CD4-positive, alpha-beta T cell treated with Interleukin-15 for 4 hours (primary cell): ENCODE measurements at regions not wholly inside any gene's neighbourhood (a gene's known extent, or its start where the extent isn't known, plus 50 kb on each side); places are given as distances from the start of the nearest gene placed in this dataset.

Experiments
- DNase-seq: peaks from one replicate; pipeline ENCODE4 v3.0.0-alpha.2; 2020; ENCODE audit warnings: low spot score

DNA sequence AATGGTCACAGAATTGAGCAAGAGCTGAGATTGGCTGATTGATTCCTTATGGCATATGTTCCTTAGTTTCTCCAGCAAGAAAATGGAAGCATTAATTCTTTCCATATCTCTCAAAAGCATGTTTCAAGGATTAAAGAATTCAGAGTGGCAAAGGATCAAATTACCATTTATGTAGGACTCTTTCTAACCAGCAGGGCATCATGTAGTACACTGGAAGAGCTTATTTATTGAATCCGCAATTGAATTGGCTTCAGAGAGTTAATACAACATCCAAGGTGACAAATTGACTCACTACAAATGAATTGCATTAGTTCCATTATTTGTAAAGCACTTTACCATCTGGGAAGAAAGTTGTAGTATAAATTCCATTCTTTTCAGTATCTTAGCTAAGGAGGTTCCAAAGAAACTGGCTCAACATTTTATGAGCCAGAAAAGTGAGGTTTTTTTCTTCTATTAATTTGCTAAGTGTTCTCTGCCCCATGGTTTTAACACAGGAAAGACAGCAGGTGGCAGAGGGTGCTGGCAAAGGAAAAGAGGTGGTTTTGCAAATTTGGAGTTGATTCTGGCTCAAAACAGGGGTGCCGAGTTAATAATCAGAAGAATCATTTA is 409.9 kb downstream of the MTX2 start:
- no peak for DNase-seq

DNA sequence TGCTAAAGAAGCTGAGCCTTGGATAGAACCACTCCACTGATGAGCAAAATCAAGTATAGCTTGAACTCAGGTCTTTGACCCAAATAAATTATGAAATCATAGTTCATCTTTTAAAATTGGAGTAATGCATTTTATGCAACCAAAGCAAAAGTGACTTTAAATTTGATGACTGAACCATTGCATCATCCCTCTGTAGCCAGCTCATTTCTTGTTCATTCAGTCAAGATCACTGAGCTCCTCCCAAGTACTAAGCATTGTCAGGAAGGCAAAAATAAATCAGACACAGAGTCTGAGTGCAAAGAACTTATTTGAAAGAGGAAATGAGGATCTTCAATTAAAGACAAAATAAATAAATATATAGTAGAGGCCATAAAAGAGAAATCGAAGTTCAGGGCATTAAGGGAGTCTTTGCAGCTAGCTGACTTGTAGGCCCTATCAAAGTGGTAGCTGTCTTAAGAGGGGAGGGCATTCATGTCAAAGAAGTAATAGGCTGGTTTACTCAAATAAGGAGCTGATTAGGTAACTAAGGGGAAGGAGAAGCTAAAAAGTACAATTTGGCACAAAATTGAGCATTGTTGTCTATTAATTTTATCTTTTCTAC is 411.8 kb downstream of the MTX2 start:
- no peak for DNase-seq

- no peak for DNase-seq
Measured at GRCh38 chr2:176681584-176682115, 412.4 kb downstream of the MTX2 start.

GRCh38 chr2:176682278-176682677 is 413.0 kb downstream of the MTX2 start:
- DNase-seq = no peak

GRCh38 chr2:176683618-176684111 is 414.4 kb downstream of the MTX2 start:
- DNase-seq = no peak

- no peak for DNase-seq
Measured at GRCh38 chr2:176685908-176686307, 416.7 kb downstream of the MTX2 start.

- no peak for DNase-seq
Measured at GRCh38 chr2:176686328-176686727, 417.1 kb downstream of the MTX2 start.

- no peak for DNase-seq
Measured at GRCh38 chr2:176687342-176687741, 418.1 kb downstream of the MTX2 start.

- no peak for DNase-seq
Measured at GRCh38 chr2:176687944-176688343, 418.7 kb downstream of the MTX2 start.

DNA sequence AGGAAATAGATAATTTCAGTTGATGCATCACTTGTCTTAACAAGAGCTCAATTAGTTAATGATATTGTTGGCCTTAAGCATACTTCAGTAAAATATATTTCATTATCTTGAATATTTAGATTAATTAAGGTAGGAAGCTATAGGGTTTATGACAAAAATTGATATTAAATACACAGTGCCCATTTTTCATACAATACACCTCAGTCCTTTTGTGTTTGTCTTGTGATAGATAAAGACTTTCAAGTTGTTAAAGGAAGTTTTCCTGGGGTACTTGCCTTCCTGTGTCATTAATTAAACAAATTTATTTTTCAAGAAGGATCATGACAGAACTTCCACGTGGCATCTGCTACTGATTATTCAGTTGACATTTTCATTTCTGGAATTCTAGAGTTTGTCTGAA is 420.5 kb downstream of the MTX2 start:
- no peak for DNase-seq

GRCh38 chr2:176691471-176691870 is 422.2 kb downstream of the MTX2 start:
- DNase-seq = no peak

- no peak for DNase-seq
Measured at GRCh38 chr2:176692533-176692932, 423.3 kb downstream of the MTX2 start.

GRCh38 chr2:176699098-176699497 is 429.9 kb downstream of the MTX2 start:
- DNase-seq = no peak

GRCh38 chr2:176699644-176700043 is 430.4 kb downstream of the MTX2 start:
- DNase-seq = no peak

- DNase-seq = no peak
Measured at GRCh38 chr2:176702131-176702530, 432.9 kb downstream of the MTX2 start.

DNA sequence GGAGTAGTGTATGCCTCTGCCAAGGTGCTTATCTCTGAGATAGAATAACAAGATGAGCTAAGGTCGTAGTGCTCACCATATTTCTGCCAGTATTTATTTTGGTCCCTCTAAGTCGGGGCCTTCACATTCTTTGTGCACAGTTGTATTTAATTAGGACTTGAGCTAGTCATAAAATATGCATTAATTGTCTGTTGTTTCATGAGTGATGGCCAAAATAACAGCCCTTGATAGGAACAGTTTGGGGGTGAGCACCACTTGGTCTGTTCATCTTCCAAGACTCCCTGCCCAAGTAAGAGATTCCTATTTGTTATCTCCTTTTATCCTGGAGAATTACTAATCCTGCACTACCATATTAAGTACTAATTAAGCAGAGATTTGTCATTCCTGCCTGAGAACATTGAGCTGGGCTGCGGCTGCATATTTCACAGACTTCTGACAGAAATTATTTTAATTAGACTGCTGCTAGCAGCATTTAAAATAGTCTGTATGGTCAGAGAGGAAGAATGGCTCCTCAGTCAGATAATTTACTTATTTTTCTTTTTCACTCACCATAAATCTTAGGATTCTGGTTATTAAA is 435.1 kb downstream of the MTX2 start:
- DNase-seq = no peak

DNA sequence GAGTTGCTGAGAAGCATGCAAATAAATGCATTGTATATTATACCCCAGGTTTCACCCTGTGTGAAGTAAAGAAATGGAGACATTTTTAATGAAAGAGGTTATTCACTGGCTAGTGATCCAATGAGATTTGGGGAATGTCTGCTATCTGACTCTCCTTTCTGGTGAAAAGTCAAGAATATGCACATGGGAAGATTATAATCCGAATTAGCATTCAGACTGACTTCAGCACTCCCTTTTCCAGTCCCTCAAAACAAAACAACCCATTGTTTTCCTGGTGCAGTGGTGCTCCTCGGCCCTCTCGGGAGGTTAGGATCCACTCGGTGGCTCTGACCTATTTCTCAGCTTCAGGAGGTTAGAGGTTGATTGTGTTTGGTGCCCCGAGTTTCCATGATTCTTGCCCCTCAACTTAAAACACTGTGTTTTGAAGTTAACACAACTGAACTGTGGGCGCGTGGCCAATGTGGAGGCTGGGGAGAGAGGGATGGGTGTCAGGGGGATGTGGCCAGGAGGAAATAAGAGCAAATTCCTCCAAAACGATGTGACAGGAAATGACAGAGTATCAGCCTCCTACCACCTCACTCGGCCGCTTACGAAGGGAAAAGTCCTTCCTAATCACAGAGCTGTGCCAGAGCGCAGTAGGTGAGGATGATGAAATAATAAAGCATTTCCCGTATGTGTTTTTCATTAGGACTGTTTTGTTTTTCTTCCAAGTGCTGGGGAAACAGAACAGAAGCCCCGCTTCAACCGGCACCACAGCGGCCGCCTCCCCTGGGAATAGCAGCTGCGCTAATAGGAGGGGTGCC is 440.1 kb downstream of the MTX2 start:
- DNase-seq = no peak

- DNase-seq = no peak
Measured at GRCh38 chr2:176709991-176710390, 440.7 kb downstream of the MTX2 start.

DNA sequence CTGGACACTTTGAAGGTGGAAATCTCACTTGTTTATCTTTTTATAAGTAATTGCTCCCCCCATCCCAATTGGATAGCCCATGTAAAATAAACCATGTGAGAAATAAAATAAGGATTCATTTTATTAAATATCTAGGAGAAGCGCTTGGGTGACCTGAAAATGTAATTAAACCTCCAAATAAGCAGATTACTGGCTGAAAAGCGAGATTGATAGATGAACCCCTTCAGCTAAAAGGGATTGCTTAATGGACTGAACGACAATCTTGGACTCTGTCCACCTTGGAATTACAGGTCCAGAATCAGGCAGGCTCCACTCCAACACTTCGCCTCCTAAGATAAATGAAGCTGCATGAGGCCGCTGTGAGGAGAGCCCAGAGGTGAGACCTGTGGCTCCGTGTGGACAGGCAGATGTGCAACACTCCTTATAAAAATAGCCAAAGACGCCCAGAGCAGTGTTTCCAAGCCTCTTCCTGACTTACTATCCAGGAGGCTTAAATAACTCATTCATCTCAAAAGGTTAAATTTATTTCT is 441.5 kb downstream of the MTX2 start:
- no peak for DNase-seq

GRCh38 chr2:176725873-176726645 is 456.8 kb downstream of the MTX2 start:
- DNase-seq = no peak

DNA sequence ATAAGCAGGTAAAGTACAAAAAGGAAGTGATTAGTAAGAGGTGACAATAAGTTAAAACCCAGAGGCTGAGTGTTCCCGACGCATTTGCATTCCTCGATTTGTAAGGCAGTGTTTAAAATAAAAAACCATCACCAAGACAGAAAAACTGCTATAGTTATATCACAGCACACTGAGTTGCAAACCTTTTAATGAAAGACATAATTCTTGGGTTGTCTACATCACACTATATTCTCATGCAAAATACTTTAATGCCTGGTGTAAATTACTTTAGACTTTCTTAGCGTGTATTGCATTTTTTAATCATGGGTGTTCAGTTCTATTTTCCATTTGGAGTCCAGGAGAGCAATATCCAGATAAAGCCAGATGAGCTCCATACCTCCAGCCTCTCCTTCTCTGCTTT is 458.5 kb downstream of the MTX2 start:
- no peak for DNase-seq
